ENCODE measurements at regions not wholly inside any gene's neighbourhood (a gene's known extent, or its start where the extent isn't known, plus 50 kb on each side); places are given as distances from the start of the nearest gene placed in this dataset.
"Not testable (repeated sequence)": the region's sequence is repeated elsewhere in the genome, so short reads cannot be mapped to it uniquely, and the experiment has no call there.

DNA sequence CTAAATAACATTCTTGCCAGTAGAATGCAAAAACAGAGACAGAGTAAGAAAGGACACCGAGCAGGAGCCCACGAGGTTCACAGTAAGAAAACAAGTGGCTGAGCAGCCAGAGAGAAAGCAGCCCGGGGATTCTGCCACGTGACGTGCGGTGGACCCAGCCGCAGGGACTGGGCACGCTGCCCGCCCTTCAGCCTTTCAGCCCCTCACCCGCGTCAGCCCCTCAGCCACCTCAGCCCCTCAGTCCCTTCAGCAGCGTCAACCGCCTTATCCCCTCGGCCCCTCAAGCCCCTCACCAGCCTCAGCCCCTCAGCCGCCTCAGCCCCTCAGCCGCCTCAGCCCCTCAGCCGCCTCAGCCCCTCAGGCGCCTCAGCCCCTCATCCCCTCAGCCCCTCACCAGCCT, 1532.2 kb downstream of the REEP3 start:
- in situ Hi-C loops (cut with HindIII; ENCODE audit: low sequenced_read_pairs), result not testable (repeated sequence)

DNA sequence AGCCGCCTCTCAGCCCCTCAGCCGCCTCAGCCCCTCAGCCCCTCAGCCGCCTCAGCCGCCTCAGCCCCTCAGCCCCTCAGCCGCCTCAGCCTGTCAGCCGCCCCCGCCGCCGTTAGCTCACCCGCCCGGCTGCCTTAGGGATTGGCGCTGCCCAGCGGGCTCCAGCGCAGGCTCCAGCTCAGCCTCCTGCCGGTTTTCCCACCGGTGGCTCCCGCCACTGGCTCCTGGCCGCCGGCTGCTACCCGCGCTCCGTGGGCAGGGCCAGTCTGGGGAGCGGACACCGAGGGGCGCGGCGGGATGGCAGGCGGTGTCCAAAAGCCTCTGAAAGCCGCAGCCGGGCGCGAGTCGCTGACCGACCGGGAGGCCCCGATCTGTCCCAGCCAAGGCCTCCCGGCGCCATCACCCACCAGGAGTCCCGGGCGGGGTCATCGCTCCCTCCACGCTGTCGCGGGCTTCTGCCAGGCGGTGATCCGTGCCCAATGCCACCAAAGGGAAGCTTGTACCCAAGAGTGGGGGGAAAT, 1532.7 kb downstream of the REEP3 start:
- in situ Hi-C loops (cut with HindIII; ENCODE audit: low sequenced_read_pairs), result not testable (repeated sequence)

DNA sequence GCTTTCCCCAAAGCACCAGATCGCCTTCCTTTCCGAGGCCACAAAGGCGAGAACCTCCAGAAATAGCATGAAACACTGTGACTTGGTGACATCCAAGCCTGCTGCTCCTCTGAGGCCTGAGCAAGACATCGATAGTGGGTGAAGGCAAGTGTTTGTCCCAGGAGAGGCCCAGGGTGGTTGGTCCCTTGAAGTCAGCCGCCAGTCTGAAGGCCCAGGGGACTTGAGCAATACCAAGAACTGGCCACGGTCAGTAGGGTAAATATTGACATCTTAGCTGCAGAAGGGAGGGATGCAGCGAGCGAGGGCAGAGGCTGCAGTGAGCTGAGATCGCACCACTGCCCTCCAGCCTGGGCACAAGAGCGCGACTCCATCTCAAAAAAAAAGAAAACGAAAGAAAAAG, 1533.5 kb downstream of the REEP3 start:
- in situ Hi-C loops (cut with HindIII; ENCODE audit: low sequenced_read_pairs), result not testable (repeated sequence)

DNA sequence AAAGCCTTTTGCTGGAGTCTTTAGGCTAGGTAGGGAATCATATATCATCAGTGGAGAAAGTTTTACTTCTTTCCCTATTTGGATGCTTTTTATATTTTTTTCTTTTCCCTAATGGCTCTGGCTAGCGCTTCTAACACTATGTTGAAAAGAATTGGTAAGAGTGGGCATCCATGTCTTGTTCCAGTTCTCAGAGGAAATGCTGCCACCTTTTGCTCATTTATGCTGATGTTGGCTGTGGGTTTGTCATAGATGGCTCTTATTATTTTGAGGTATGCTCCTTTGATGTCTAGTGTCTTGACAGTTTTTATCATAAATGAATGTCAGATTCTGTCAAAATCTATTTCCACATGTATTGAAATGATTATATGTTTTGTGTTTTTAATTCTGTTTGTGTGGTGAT, 1544.1 kb downstream of the REEP3 start:
- in situ Hi-C loops (cut with HindIII; ENCODE audit: low sequenced_read_pairs), result no loop called here

DNA sequence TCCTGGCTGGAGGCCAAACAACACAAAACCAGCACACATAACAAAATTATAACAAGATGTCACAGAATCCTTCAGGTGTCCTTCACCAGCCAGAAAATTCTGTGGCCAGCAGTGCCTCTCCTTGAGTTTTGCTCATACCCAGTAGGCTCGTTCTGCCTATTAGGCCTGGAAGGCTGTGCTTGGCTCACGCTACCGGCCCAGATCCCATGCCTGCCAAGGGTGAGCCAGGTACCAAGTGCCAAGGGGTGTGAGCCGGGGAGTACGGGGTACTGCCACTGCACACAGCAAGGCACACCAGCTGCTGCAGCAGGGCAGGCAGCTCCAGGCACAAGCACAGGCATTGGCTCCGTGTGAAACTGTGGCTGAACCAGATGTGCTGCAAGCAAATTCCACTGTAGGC, 1562.0 kb downstream of the REEP3 start:
- in situ Hi-C loops (cut with HindIII; ENCODE audit: low sequenced_read_pairs), result no loop called here

DNA sequence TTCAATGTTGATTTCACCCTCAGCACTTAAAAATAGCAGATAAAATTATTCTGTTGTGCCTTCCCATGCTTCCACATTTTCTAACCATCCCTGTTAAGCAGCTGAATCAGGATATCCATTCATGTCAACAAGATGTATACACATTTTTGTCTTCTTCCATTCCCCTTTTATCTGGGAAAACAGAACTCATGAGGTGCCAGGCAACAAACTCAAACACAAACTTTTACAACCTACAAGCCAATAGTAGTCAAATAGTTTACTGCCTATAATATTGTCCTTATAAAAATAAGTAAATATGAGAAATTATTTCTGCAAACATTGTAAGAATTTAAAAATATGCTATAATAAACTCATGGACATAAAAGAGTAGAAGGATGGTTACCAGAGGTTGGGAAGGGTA, 1569.8 kb downstream of the REEP3 start:
- in situ Hi-C loops (cut with HindIII; ENCODE audit: low sequenced_read_pairs), result no loop called here

DNA sequence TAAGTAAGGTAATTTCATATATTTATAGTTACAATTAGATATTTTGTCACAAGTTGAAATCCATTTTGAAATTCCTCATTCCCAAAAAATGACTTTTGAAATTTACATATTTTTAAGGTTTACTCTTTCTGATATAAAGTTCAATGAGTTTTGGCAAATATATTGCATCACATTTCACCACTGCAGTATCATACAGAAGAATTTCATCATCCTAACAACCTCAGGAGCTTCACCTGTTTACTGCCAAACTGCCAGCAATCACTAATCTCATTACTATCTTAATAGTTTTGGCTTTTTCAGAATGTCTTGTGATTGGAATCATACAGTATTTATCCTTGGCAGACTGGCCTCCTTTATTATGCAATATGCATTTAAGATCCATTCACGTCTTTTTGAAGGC, 1578.9 kb downstream of the REEP3 start:
- in situ Hi-C loops (cut with HindIII; ENCODE audit: low sequenced_read_pairs), result no loop called here

DNA sequence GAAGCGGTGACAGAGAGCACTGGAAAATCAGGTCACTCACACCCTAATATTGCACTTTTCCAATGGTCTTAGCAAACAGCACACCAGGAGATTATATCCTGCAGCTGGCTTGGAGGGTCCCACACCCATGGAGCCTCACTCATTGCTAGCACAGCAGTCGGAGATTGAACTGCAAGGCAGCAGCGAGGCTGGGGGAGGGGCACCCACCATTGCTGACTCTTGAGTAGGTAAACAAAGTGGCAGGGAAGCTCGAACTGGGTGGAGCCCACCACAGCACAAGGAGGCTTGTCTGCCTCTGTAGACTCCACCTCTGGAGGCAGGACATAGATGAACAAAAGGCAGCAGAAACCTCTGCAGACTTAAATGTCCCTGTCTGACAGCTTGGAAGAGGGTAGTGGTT, 1579.7 kb downstream of the REEP3 start:
- in situ Hi-C loops (cut with HindIII; ENCODE audit: low sequenced_read_pairs), result not testable (repeated sequence)

DNA sequence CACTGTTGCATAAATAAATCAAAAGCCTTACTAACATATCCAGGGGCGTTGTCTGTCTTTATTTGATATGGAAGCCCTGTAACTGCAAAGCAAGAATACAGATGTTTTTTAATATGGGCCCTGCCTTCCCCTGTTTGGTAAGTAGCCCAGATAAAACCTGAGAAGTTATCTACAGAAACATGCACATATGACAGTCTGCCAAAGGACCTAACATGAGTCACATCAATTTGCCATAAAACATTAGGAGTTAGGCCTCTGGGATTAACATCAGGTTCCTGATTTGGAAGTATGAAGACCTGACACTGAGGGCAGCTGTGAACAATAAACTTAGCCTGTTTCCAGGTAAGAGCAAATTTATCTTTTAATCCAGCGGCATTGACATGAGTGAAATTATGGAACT, 1588.8 kb downstream of the REEP3 start:
- in situ Hi-C loops (cut with HindIII; ENCODE audit: low sequenced_read_pairs), result no loop called here

DNA sequence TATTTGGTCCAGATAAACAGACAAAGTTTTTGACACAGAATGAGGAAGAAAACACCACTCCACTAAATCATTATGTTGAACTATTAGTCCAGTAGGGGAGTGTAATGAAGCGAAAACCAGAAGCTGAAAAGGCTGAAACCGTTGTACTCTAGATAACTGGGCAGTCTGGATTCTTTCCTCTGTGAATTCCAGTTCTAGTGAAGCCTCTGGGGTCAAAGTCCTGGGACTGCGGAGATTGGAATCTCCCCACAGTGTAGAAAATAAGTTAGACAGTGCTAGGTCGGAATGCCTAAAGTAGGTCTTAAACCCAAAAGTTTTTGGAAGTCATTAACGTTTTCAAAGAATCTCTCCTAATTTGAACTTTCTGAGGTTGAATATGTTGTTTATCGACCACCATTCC, 1589.9 kb downstream of the REEP3 start:
- in situ Hi-C loops (cut with HindIII; ENCODE audit: low sequenced_read_pairs), result not testable (repeated sequence)

DNA sequence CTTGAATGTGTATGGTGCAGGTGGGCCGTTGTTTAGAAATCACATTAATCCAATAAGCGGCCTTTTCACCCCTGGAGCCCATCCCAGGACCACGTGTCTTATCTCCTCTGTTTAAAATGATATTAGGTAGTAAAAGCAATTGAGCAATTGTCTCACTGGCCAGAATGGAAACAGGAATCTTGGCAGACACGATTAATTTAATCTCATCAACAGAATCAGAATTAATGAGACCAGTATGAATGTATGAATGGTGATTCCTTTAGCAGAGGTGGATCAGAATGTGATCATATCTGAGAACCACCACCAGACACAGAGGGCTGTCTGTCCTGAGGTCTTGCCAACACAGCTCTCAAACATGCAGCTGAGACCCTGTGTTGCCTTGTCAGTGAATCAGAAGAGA, 1591.4 kb downstream of the REEP3 start:
- in situ Hi-C loops (cut with HindIII; ENCODE audit: low sequenced_read_pairs), result no loop called here

DNA sequence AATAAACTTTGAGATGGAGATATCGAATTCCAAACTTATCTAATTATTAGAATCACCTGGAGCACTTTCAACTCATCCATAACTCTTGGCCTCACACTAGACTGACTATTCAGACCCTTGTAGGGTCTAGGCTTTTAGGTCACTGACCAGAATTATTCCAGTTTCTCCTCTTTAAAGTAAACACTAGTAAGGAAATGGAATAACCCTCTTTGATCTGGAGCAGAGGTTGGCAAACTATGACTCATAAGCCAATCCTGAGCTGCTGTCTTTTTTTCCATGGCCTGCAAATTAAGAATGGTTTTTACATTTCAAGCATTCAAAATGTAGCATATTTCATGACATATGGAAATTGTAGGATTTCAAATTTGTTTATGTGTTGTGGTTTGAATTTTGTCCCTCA, 1601.9 kb downstream of the REEP3 start:
- in situ Hi-C loops (cut with HindIII; ENCODE audit: low sequenced_read_pairs), result no loop called here

DNA sequence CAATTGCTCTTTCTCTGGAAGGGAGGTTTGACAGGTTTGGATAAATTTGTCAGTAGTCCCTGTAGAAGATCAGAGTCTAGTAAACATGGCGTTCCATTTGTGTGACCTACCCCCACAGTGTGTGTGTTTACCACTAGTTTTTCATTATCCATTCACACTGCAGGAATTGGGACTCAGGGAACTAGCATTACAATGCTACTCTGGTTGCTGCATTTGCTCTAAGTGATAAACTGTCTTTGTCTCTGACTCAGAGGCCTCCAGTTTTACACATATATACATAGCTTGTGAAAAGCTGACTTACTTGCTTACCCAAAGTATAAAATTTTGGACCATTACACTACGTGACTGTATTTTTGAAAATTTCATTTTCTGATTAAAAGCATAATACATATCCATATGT, 1604.0 kb downstream of the REEP3 start:
- in situ Hi-C loops (cut with HindIII; ENCODE audit: low sequenced_read_pairs), result no loop called here

DNA sequence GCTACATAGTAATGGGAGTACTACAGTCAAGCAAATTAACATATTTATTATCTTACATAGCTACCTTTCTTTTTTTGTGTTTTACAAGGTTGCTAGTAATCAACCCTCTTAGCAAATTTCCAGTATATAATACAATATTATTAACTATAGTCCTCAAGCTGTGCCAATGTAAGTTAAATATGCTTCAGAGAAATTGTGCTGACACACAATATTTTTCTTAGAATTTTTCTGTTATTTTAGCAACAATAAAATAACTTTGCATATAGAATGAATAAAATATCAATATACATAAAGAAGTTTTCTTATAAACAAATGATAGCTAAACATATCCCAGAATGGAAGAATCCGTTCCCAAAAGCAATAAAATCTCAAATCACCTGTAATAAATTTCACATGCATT, 1605.1 kb downstream of the REEP3 start:
- in situ Hi-C loops (cut with HindIII; ENCODE audit: low sequenced_read_pairs), result no loop called here

DNA sequence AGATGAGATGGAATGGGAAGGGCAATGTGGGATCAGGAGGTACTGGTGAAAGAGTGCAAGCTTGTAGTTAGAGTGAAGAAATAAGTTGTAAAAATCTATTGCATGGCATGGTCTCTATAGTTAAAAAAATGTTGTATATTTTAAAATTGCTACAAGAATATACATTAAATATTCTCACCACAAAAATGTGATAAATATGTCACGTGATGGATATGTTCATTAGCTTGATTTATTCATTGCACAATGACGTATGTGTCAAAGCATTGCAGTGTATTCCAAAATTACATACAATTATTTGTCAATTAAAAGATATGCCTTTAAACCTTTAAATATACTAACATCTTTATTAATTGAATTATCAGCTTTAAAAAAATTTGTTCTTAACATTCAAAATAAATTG, 1607.1 kb downstream of the REEP3 start:
- in situ Hi-C loops (cut with HindIII; ENCODE audit: low sequenced_read_pairs), result no loop called here

DNA sequence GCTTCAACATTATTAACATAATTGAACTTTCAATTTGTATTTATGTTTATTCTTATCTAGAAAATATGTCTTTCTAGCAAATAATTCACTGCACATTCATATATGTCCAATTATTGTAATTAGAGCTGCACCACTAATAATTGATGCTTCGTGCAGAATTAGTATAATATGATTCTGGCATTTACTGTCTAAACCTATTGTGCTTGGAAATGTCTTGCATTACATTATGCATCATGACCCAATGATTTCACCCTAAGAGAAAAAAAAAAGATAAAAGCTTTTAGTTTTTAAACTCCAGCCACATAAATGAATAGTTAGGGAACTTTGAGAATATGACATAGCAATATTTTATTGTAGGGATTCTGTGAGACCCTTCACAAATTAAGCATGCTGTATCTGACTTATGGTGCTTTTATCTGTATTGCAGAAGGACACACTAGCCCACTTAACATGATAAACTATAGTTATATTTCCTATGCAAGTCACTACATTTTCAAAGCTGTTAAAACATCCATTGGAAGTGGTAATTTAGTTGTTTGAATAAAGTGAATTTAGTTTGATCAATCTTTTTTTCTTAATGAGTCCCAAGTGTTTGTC, 1609.1 kb downstream of the REEP3 start:
- in situ Hi-C loops (cut with HindIII; ENCODE audit: low sequenced_read_pairs), result no loop called here

DNA sequence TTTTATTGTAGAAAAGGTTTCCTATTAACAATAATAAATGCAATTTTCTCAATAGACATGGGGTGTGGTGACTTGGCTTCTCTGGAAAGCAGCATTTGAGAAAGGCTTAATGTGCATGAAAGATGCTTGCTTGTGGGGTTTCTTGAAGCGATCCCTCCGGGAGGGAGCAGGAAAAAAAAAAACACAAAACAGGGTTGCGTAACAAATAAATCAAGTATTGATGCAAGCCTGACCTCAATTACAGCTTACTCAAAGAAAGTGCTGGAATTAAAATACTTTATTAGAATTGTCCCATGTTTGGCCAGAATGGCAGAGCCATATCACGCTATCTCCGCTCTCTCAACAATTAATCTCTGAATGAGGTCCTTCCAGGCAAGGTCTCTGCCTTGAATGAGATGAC, 1612.5 kb downstream of the REEP3 start:
- in situ Hi-C loops (cut with HindIII; ENCODE audit: low sequenced_read_pairs), result no loop called here

DNA sequence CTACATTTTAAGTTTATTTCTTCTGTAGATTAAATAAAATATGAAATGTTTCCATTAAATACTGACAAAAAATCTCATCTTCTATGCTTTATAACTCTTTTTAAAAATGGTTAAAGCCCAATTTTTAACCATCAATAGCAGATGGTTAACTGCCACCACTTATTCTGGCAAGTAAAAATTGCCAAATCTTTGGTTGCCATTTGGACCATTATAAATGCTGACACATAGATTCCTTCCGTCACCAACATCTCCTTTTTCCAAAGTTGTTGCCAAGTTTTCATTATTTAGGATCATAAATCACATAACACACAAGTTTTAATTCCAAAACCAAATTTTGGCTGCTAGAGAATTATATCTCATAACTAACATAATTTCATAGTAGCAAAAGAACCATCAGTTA, 1614.3 kb downstream of the REEP3 start:
- in situ Hi-C loops (cut with HindIII; ENCODE audit: low sequenced_read_pairs), result no loop called here

DNA sequence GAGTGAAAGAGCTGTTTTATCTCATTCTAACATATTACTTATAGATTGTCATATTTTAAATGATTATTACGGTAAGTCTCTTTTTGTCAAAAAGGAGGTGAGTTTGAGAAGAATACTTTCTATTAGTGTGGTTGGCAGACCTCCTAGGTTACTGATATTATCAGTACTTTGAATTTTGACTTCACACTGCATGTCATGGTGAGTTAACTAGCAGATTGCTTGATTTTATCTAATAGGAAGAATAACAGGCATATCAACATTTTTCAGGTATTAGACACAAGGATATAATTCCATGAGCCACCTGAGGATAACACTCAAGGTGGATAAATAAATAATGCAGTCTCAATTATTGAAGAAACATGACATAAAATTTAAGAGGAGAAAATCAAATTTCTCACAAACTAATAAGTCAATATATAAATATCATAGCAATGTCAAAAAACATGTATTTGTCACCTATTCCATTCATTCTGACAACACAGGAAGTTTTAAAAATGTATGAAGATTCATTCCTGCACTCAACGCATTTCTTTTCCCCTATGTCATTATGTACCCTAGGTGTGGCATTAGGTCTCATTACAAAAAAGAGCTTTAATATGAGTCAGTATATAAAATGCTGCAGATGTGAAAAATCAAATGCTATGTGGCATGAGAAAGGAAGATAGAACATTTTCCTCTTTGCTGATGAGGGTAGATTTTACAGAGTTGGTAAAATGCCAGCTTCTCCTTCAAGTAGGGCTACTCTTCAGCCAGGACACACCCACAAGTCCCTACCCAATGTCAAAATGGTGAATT, 1621.6 kb downstream of the REEP3 start:
- in situ Hi-C loops (cut with HindIII; ENCODE audit: low sequenced_read_pairs), result no loop called here

DNA sequence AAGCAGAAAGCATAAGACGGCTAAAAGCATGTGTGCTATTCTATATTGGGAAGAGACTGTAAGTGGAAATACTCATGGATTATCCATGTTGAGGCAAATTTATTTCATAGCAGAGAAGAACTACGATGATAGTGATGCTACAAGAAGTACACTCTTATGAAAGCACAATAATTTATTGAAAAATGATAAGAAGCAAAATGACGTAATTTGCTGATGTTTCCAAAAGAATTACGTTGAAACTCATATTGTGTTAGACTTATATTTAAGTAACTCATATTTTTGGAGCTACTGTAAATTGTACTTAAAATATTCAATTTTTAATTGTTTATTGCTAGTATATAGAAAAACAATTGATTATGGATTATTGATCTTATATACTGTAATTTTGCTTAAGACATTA, 1622.5 kb downstream of the REEP3 start:
- in situ Hi-C loops (cut with HindIII; ENCODE audit: low sequenced_read_pairs), result no loop called here

DNA sequence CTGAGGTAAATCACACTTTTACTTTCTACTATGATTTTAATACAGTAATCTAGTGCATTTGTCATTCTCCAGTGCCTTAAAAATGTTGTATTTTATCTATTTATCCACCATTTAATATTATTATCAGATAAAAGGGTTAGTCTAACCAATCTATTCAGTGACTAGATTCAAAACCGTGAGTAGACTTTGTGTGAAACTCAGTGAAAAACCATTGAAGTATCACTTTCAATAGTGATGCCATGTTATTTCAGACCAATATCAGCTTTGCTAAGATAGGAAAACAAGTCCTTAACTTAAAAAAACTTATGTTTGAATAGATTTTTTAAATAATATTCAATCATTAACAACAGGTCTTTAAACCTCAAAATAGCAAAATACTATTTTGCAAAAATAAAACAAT, 1628.7 kb downstream of the REEP3 start:
- in situ Hi-C loops (cut with HindIII; ENCODE audit: low sequenced_read_pairs), result no loop called here

DNA sequence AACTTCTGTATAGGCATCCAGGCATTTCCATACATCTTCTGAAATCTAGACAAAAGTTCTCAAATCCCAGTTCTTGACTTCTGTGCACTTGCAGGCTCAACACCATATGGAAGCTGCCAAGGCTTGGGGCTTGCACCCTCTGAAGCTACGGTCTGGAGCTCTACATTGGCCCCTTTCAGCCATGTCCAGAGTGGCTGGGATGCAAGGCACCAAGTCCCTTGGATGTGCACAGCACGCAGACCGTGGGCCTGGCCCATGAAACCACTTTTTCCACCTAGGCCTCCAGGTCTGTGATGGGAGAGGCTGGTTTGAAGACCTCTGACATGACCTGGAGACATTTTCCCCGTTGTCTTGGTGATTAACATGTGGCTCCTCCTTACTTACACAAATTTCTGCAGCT, 1645.1 kb downstream of the REEP3 start:
- in situ Hi-C loops (cut with HindIII; ENCODE audit: low sequenced_read_pairs), result no loop called here

DNA sequence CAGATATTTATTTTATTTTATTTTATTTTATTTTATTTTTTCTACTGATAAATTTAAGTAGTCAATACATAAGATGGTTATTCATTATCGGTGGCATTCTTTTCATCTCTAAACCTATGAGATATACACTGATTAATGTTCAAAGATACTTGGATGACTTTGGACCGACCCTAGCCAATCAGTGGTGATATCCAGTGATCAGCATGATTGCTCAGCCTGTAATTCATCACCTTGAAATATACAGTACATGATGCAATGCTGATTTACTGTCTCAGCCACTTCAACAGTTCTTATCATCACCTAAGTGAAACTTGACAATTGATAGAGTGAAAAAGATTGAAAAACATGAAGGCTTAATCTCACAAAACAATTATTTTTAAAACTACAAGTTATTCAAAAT, 1651.0 kb downstream of the REEP3 start:
- in situ Hi-C loops (cut with HindIII; ENCODE audit: low sequenced_read_pairs), result no loop called here
